ENCODE measurements at regions not wholly inside any gene's neighbourhood (a gene's known extent, or its start where the extent isn't known, plus 50 kb on each side); places are given as distances from the start of the nearest gene placed in this dataset.

DNA sequence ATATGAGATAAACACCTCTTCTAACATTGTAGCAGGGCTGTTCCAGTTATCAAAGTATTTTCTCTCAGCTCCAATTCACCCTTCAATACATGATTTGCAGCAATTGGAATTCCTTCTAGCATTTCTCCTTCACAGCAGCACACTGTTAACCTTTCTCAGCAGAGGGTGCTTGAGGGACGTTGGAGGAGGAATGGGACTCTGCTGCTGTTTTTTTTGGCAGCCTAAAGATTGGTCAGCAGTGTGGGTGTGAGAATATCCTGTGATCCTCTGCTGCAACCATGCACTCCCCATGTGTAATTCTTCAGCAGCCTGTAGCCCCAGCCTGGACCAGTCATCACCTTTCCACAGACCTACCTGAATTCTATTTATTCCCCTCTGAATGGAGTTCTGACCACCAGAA is 1708.9 kb upstream of the CELF4 start:
- H3K4me2 ChIP-seq (ENCODE audit: insufficient read depth in 1 of 2, low read depth in 2 of 2, low read length in 2 of 2), result no peak overlapping the region
- H3K27me3 ChIP-seq (replicated peaks in 1 of 4; ENCODE audit: control insufficient read depth in 3 of 4, extremely low read depth in 1 of 4, insufficient read depth in 3 of 4, low read length in 3 of 4), result no peaks in the 10 kb centered on the region
- H3K9me3 ChIP-seq (ENCODE audit: insufficient read depth in 2 of 2, low read depth in 1 of 2, low read length in 1 of 2), result no peaks in the 10 kb centered on the region
- H3K9ac ChIP-seq (replicated peaks in 1 of 4; ENCODE audit: extremely low read depth in 1 of 4, low read depth in 3 of 4, low read length in 3 of 4), result no peak overlapping the region
- no peak overlapping the region for H3K4me3 ChIP-seq (ENCODE audit: extremely low read depth in 1 of 4, insufficient read depth in 2 of 4, low read depth in 3 of 4, low read length in 4 of 4)
- H3K79me1 ChIP-seq (ENCODE audit: low read depth, low read length), result no peaks in the 10 kb centered on the region
- no peak overlapping the region for H2AFZ ChIP-seq (ENCODE audit: low read length)
- DNase-seq (ENCODE audit: low read depth in 1 of 2, low spot score in 2 of 2), result no peak
- no peak overlapping the region for H2AK5ac ChIP-seq (ENCODE audit: low read depth, low read length)
- H4K5ac ChIP-seq (ENCODE audit: insufficient read length, low read depth, low read length), result no peak overlapping the region
- no peak overlapping the region for H4K8ac ChIP-seq (ENCODE audit: extremely low read depth, insufficient read depth, low read length)
- no peak for FAIRE-seq
- no peaks in the 10 kb centered on the region for H3K79me2 ChIP-seq (ENCODE audit: control insufficient read depth in 1 of 2, insufficient read depth in 2 of 2, low read length in 2 of 2)
- no peak overlapping the region for H2BK5ac ChIP-seq (ENCODE audit: low read depth, low read length)
- H2BK120ac ChIP-seq (replicated peaks; ENCODE audit: low read depth, low read length), result no peak overlapping the region
- H2BK15ac ChIP-seq (ENCODE audit: low read length), result no peak overlapping the region
- POLR2A ChIA-PET (ENCODE audit: partially characterized antibody), result no interaction called here
- H2BK20ac ChIP-seq (ENCODE audit: low read length), result no peak overlapping the region
- 95% methylated on average over 1 of the region's 1 CpG; no CpG with 5 or more reads in 1 of the 2 experiments for WGBS, 2 experiments (ENCODE audit: extremely low coverage in 1 of 2, insufficient coverage in 1 of 2, insufficient read length in 1 of 2, insufficient replicate concordance in 2 of 2, low coverage in 1 of 2, low lambda C conversion rate in 2 of 2, missing lambda C conversion rate in 1 of 2)
- no peak overlapping the region for H3K4ac ChIP-seq (replicated peaks; ENCODE audit: insufficient read length, low read depth, low read length)
- TF ChIP-seq TBP (IDR thresholded peaks at IDR 0.05; ENCODE audit: low read depth, low read length) (no peak), RAD21 (IDR thresholded peaks at IDR 0.05 in 1 of 2, conservative IDR thresholded peaks at IDR 0.05 in 1 of 2; ENCODE audit: low read depth in 2 of 2, low read length in 2 of 2) (peak in 1 of 2 experiments; percentile 32; a peak in 2 of 4 replicates)
- no peak overlapping the region for H2BK12ac ChIP-seq (ENCODE audit: low read depth, low read length)
- H3K4me1 ChIP-seq (replicated peaks in 1 of 4; ENCODE audit: control insufficient read depth in 3 of 4, insufficient read depth in 4 of 4, low read length in 3 of 4), result peaks cover 0 to 4% (median 2%) of the 10 kb centered on the region in 4 experiments; a peak in 2 of 7 replicates
- H3K14ac ChIP-seq (ENCODE audit: insufficient read length), result no peak overlapping the region
- no peak overlapping the region for H3K27ac ChIP-seq (ENCODE audit: low read depth, low read length)
- H3K56ac ChIP-seq (replicated peaks; ENCODE audit: insufficient read length, low read depth, low read length), result no peak overlapping the region
- H3K23ac ChIP-seq (ENCODE audit: insufficient read length), result no peak overlapping the region
- H3K18ac ChIP-seq (ENCODE audit: extremely low read depth, low read length), result no peak overlapping the region
- no peaks in the 10 kb centered on the region for H3K36me3 ChIP-seq (ENCODE audit: control insufficient read depth in 2 of 4, insufficient read depth in 4 of 4, low read length in 3 of 4)
- CTCF ChIA-PET (ENCODE audit: partially characterized antibody), result interaction anchor here (0.7 kb wide), 1 partner anchor 135 kb away, joined by 3 read pairs; no protein-coding TSS in a partner anchor
- no peaks in the 10 kb centered on the region for H3K23me2 ChIP-seq (ENCODE audit: low read depth, low read length)
- no peaks in the 10 kb centered on the region for H4K20me1 ChIP-seq (replicated peaks in 1 of 2; ENCODE audit: control insufficient read depth in 1 of 2, insufficient read depth in 2 of 2, low read length in 2 of 2)
- no peak overlapping the region for H4K91ac ChIP-seq (replicated peaks; ENCODE audit: insufficient read length, low read length)

All from H1 (cell line).